Activated gamma-delta T cell treated with Interleukin-2 at 50 U/mL for 16 hours (primary cell): ENCODE measurements at regions not wholly inside any gene's neighbourhood (a gene's known extent, or its start where the extent isn't known, plus 50 kb on each side); places are given as distances from the start of the nearest gene placed in this dataset.

ENCODE experiments used
- DNase-seq: peaks from one replicate; pipeline ENCODE4 v3.0.0-alpha.2; 2020

DNA sequence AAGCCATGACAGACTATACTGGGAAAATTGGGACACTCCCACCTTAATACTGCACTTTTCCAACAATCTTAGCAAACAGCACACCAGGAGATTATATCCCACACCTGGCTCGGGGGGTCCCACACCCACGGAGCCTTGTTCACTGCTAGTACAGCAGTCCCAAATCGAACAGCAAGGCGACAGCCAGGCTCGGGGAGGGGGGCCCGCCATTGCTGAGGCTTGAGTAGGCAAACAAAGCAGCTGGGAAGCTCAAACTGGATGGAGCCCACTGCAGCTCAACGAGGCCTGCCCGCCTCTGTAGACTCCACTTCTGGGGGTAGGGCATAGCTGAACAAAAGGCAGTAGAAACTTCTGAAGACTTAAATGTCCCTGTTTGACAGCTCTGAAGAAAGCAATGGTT lies 118.3 kb downstream of the MAGEB5 start:
- no peak for DNase-seq

- no peak for DNase-seq
These were observed 112.8 kb downstream of the MAGEB5 start for GRCh38 chrX:26328608-26329319.

DNA sequence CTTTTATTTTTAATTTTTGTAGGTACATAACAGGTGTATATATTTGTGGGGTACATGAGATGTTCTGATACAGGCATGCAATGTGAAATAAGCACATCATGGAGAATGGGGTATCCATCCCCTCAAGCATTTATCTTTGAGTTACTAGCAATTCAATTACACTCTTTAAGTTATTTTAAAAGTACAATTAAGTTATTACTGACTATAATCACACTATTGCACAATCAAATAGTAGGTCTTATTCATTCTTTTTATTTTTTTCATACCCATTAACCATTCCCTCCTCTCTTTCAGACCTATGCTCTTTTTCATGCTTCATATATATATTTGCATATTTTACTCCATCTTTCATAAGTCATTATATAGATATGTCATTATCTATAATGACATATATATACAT lies 93.3 kb downstream of the MAGEB5 start:
- no peak for DNase-seq

GRCh38 chrX:26295425-26295824 lies 79.5 kb downstream of the MAGEB5 start:
- DNase-seq, result no peak

DNA sequence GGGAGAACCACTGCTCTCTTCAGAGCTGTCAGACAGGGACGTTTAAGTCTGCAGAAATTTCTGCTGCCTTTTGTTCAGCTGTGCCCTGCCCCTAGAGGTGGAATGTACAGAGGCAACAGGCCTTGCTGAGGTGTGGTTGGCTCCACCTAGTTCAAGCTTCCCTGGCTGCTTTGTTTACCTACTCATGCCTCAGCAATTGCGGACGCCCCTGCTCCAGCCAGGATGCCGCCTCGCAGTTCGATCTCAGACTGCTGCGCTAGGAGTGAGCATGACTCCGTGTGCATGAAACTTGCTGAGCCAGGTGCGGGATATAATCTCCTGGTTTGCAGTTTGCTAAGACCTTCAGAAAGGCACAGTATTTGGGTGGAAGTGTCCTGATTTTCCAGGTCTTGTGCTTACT lies 70.9 kb downstream of the MAGEB5 start:
- no peak for DNase-seq
